Neural crest cell (in vitro differentiated cells): ENCODE measurements at regions not wholly inside any gene's neighbourhood (a gene's known extent, or its start where the extent isn't known, plus 50 kb on each side); places are given as distances from the start of the nearest gene placed in this dataset.

Experiments used
- DNase-seq: peaks from one replicate; pipeline ENCODE4 v3.0.0; 2021; ENCODE audit warnings: low read depth, mixed read lengths, low spot score
- H3K27ac Mint-ChIP-seq: one replicate; pipeline ENCODE4 v1.8.0; 2021; ENCODE audit warnings: mild to moderate bottlenecking, mixed read lengths; ENCODE audit not compliant: unreplicated experiment
- H3K27me3 Mint-ChIP-seq: 2 replicates; pipeline ENCODE4 v1.8.0; 2021; ENCODE audit warnings: low read depth, mild to moderate bottlenecking, mixed read lengths
- H3K36me3 Mint-ChIP-seq: 2 replicates; pipeline ENCODE4 v1.8.0; 2021; ENCODE audit warnings: low read depth, mild to moderate bottlenecking, mixed read lengths
- H3K4me1 Mint-ChIP-seq: 2 replicates; pipeline ENCODE4 v1.8.0; 2021; ENCODE audit warnings: mixed read lengths
- H3K4me3 Mint-ChIP-seq: one replicate; pipeline ENCODE4 v1.8.0; 2021; ENCODE audit warnings: mild to moderate bottlenecking, mixed read lengths
- H3K9me3 Mint-ChIP-seq: 2 replicates; pipeline ENCODE4 v1.8.0; 2021; ENCODE audit warnings: mixed read lengths
- CTCF ChIP-seq: fragments of 200-600 bp; sonication (generic); conservative IDR thresholded peaks from 2 replicates; pipeline ENCODE4 v1.5.0; 2021; ENCODE audit warnings: antibody characterized with exemption, mild to moderate bottlenecking

- H3K4me1 Mint-ChIP-seq, result no peaks in the 10 kb centered on the region
- no peak for TF ChIP-seq CTCF
- H3K9me3 Mint-ChIP-seq, result no peaks in the 10 kb centered on the region
- H3K27me3 Mint-ChIP-seq, result no peaks in the 10 kb centered on the region
- no peak overlapping the region for H3K4me3 Mint-ChIP-seq
- no peaks in the 10 kb centered on the region for H3K36me3 Mint-ChIP-seq
- no peak for DNase-seq
- no peak overlapping the region for H3K27ac Mint-ChIP-seq
Measured at GRCh38 chr13:37482331-37482730, 116.2 kb downstream of the POSTN start.

DNA sequence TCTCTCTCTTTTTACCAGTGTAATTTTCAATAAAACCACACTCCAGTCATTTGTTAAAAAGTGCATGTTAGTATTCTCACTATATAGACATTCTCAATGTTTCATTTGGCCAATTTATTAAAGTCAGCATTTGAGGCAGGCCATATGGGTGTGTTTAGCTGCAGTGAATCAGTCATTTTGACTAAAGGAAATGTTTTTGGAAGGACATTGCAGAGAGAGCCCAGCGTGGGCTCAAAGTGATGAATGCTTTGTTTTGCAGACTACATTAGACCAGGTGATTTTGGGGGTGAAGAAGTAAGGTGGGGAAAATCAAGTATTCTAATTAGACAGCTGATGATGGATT lies 116.7 kb downstream of the POSTN start:
- Mint-ChIP-seq H3K27me3 (no peaks in the 10 kb centered on the region), H3K4me3 (no peak overlapping the region), H3K9me3 (no peaks in the 10 kb centered on the region), H3K4me1 (peaks cover 2% of the 10 kb centered on the region), H3K27ac (no peak overlapping the region), H3K36me3 (no peaks in the 10 kb centered on the region)
- TF ChIP-seq CTCF, result no peak
- DNase-seq, result no peak

- H3K27me3 Mint-ChIP-seq, result no peaks in the 10 kb centered on the region
- no peak for DNase-seq
- H3K9me3 Mint-ChIP-seq, result no peaks in the 10 kb centered on the region
- peaks cover 5% of the 10 kb centered on the region for H3K4me1 Mint-ChIP-seq
- H3K4me3 Mint-ChIP-seq, result no peak overlapping the region
- H3K27ac Mint-ChIP-seq, result no peak overlapping the region
- no peaks in the 10 kb centered on the region for H3K36me3 Mint-ChIP-seq
- TF ChIP-seq CTCF, result no peak
Measured at GRCh38 chr13:37481011-37481884, 117.3 kb downstream of the POSTN start.

DNA sequence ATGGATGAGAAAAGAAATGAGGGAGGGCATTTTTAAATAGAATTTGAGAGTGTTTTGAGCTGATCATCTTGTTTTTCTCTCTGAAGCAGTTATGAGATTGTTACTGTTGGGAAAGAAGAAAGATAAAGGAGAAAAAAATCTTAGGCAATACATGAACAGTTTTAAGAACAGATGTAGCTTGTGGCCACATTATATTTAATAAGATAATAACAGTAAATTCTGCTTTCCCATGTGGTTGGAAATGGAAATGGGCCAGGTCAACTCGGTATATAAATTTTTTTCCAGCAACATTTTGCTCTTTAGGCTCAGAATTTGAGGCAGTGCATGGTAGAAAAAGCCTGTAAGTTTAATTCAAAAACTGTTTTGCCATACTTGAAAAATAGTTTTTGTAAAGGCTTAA lies 118.7 kb downstream of the POSTN start:
- no peak overlapping the region for H3K4me3 Mint-ChIP-seq
- TF ChIP-seq CTCF, result no peak
- no peak for DNase-seq
- H3K27ac Mint-ChIP-seq, result no peak overlapping the region
- no peaks in the 10 kb centered on the region for H3K36me3 Mint-ChIP-seq
- no peaks in the 10 kb centered on the region for H3K27me3 Mint-ChIP-seq
- no peaks in the 10 kb centered on the region for H3K9me3 Mint-ChIP-seq
- H3K4me1 Mint-ChIP-seq, result peaks cover 14% of the 10 kb centered on the region

DNA sequence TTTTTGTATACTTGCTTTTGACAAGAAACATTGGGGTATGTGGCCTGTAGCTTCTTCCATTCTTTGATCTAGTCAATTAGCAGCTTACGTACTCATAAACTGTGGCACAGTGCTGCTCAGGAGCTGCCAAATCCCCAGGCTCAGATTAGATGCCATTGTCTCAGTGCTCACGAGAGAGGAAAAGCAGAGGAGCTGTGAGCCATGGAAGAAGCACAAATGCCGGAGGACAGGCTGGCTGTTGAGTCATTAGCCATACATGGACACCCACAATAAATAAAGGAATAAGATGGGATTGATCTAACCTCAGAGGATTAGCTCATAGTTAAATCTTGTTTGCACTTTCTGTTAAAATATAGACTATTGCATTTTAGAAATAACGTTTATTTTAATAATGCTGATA lies 121.7 kb downstream of the POSTN start:
- no peak for TF ChIP-seq CTCF
- peaks cover 1% of the 10 kb centered on the region for H3K9me3 Mint-ChIP-seq
- H3K27ac Mint-ChIP-seq, result no peak overlapping the region
- no peaks in the 10 kb centered on the region for H3K27me3 Mint-ChIP-seq
- no peak for DNase-seq
- H3K36me3 Mint-ChIP-seq, result no peaks in the 10 kb centered on the region
- no peak overlapping the region for H3K4me3 Mint-ChIP-seq
- peaks cover 14% of the 10 kb centered on the region for H3K4me1 Mint-ChIP-seq
